ENCODE measurements at regions not wholly inside any gene's neighbourhood (a gene's known extent, or its start where the extent isn't known, plus 50 kb on each side); places are given as distances from the start of the nearest gene placed in this dataset.

DNA sequence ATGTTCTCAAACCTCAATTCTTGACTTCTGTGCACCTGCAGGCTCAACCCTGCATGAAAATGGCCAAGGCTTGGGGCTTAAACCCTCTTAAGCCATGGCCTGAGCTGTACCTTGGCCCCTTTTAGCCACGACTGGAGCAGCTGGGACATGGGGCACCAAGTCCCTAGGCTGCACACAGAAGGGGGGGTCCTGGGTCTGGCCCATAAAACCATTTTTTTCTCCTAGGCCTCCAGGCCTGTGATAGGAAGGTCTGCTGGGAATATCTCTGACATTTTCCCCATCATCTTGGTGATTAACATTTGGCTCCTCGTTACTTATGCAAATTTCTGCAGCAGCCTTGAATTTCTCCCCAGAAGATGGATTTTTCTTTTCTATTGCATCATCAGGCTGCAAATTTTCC is 119.4 kb upstream of the VGLL2 start:
- TF ChIP-seq, protein P1, sequence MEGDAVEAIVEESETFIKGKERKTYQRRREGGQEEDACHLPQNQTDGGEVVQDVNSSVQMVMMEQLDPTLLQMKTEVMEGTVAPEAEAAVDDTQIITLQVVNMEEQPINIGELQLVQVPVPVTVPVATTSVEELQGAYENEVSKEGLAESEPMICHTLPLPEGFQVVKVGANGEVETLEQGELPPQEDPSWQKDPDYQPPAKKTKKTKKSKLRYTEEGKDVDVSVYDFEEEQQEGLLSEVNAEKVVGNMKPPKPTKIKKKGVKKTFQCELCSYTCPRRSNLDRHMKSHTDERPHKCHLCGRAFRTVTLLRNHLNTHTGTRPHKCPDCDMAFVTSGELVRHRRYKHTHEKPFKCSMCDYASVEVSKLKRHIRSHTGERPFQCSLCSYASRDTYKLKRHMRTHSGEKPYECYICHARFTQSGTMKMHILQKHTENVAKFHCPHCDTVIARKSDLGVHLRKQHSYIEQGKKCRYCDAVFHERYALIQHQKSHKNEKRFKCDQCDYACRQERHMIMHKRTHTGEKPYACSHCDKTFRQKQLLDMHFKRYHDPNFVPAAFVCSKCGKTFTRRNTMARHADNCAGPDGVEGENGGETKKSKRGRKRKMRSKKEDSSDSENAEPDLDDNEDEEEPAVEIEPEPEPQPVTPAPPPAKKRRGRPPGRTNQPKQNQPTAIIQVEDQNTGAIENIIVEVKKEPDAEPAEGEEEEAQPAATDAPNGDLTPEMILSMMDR (IDR thresholded peaks at IDR 0.05) = no peak
- no peak for TF ChIP-seq POLR2A (IDR thresholded peaks at IDR 0.05)
- WGBS, 2 donors = 20 to 25% methylated on average over 2 of the region's 2 CpGs
- DNase-seq (no peak), ATAC-seq (no peak)
- Histone ChIP-seq H3K27ac (no peak overlapping the region), H3K9me3 (peaks cover 0 to 4% (median 0%) of the 10 kb centered on the region in 3 donors), H3K4me1 (no peaks in the 10 kb centered on the region), H3K27me3 (no peaks in the 10 kb centered on the region), H3K4me3 (no peak overlapping the region), H3K36me3 (replicated peaks in 1 of 2; ENCODE audit: insufficient read depth in 1 of 2, low read depth in 2 of 2) (no peaks in the 10 kb centered on the region)
- intact Hi-C loops (cut with DNase I) = no loop called here

DNA sequence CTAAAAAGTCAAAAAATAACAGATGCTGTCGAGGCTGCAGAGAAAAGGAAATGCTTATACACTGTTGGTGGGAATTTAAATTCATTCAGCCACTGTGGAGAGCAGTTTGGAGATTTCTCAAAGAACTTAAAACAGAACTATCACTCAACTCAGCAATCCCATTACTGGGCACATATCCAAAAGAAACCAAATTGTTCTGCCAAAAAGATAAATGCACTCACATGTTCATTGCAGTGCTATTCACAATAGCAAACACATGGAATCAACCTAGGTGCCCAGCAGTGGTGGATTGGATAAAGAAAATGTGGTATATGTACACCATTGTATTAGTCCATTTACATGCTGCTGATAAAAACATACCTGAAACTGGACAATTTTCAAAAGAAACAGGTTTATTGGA is 116.0 kb upstream of the VGLL2 start:
- ATAC-seq = no peak
- 23 to 46% methylated on average over 1 of the region's 1 CpG for WGBS, 2 donors
- Histone ChIP-seq H3K4me1 (no peaks in the 10 kb centered on the region), H3K9me3 (peaks cover 0 to 4% (median 0%) of the 10 kb centered on the region in 3 donors), H3K27ac (no peak overlapping the region), H3K27me3 (no peaks in the 10 kb centered on the region), H3K4me3 (no peak overlapping the region), H3K36me3 (replicated peaks in 1 of 2; ENCODE audit: insufficient read depth in 1 of 2, low read depth in 2 of 2) (no peaks in the 10 kb centered on the region)
- intact Hi-C loops (cut with DNase I) = no loop called here
- no peak for DNase-seq
- TF ChIP-seq, protein P1 (IDR thresholded peaks at IDR 0.05) = no peak
- TF ChIP-seq POLR2A (IDR thresholded peaks at IDR 0.05) = no peak

DNA sequence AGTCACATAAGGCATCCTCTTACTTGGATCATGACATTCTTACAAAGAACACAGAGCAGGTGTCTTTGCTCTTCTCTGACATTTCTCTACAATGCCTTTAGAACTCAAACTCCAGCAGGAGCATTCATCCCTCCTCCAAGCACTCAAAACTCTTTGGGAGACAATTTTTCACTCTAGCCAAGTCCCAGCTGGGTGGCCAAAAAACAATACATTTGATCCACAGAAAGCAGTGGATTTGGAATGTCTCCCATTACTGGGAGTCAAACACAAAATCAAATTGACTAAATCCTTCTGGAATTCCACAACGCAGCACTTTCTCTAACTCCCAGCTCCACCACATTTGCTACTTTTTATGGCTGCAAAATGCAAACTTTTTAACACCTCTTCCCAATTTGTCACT is 108.6 kb upstream of the VGLL2 start:
- TF ChIP-seq POLR2A (IDR thresholded peaks at IDR 0.05) = no peak
- TF ChIP-seq, protein P1 (IDR thresholded peaks at IDR 0.05) = no peak
- 31 to 32% methylated on average over 1 of the region's 1 CpG for WGBS, 2 donors
- ATAC-seq (no peak), DNase-seq (no peak)
- no peaks in the 10 kb centered on the region for H3K4me1 ChIP-seq
- intact Hi-C loops (cut with DNase I) = no loop called here
- H3K9me3 ChIP-seq = no peaks in the 10 kb centered on the region
- no peak overlapping the region for H3K4me3 ChIP-seq
- no peaks in the 10 kb centered on the region for H3K27me3 ChIP-seq
- no peaks in the 10 kb centered on the region for H3K36me3 ChIP-seq (replicated peaks in 1 of 2; ENCODE audit: insufficient read depth in 1 of 2, low read depth in 2 of 2)
- no peak overlapping the region for H3K27ac ChIP-seq

DNA sequence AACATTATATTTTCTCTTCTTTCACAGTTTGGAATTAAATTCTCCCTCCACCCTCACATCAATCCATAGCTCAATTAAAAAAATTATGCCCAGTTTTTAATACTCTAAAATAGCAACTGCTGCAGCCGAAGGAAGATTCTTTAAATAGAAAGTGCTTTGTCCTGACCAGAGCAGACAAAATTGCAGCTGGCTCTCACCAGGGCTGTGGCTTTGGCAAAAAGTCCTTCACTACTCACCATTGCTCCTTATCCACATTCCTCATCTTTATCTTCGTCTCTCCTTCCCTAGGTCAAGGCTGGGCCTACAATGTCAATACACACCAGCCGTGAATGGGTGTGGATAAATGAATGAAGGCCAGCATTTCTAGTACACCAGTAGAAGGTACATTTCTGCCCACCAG is 107.9 kb upstream of the VGLL2 start:
- Histone ChIP-seq H3K9me3 (no peaks in the 10 kb centered on the region), H3K4me1 (no peaks in the 10 kb centered on the region), H3K36me3 (replicated peaks in 1 of 2; ENCODE audit: insufficient read depth in 1 of 2, low read depth in 2 of 2) (no peaks in the 10 kb centered on the region), H3K27ac (no peak overlapping the region), H3K4me3 (no peak overlapping the region), H3K27me3 (no peaks in the 10 kb centered on the region)
- WGBS, 2 donors = 25 to 26% methylated on average over 3 of the region's 3 CpGs
- intact Hi-C loops (cut with DNase I) = no loop called here
- no peak for ATAC-seq
- TF ChIP-seq POLR2A (IDR thresholded peaks at IDR 0.05) = no peak
- TF ChIP-seq, protein P1 (IDR thresholded peaks at IDR 0.05) = no peak
- no peak for DNase-seq

DNA sequence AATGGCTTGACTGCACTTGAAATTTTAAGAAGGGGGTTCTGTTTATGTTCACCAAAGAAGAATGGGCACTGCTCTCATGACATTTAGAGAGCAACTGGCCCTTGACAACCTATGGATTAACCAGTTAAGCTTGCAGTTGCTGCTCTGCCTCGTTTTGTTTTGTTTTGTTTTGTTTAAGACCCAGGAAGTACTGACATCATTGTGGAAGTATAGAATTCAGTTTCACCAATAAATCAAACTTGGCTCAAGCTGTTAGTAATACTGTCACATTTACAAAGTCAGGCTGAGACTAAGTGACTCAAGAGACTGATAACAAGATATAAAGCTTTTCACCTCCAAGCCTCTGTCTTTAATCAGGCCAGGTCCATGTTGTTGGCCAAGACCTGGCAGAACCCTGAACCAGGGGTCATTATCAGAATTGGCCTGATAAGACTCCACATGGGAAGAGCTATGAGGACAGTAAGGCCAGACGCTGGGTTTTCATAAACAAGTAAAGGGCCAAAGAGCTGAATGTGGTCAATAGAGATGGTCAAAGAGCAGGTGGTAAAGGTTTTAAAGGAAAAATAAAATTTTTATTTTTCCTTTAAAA is 99.4 kb upstream of the VGLL2 start:
- no peak overlapping the region for H3K4me3 ChIP-seq
- no peaks in the 10 kb centered on the region for H3K4me1 ChIP-seq
- H3K27ac ChIP-seq = no peak overlapping the region
- ATAC-seq (no peak), DNase-seq (no peak)
- TF ChIP-seq, protein P1 (IDR thresholded peaks at IDR 0.05) = no peak
- TF ChIP-seq POLR2A (IDR thresholded peaks at IDR 0.05) = no peak
- WGBS, 2 donors = 23 to 26% methylated on average over 2 of the region's 2 CpGs
- intact Hi-C loops (cut with DNase I) = no loop called here
- H3K36me3 ChIP-seq (replicated peaks in 1 of 2; ENCODE audit: insufficient read depth in 1 of 2, low read depth in 2 of 2) = no peaks in the 10 kb centered on the region
- H3K27me3 ChIP-seq = no peaks in the 10 kb centered on the region
- H3K9me3 ChIP-seq = no peaks in the 10 kb centered on the region
